Right renal cortex interstitium (tissue), 3 donors: ENCODE measurements at regions not wholly inside any gene's neighbourhood (a gene's known extent, or its start where the extent isn't known, plus 50 kb on each side); places are given as distances from the start of the nearest gene placed in this dataset.
A peak's percentile ranks its signal among the peaks of the same experiment; 100 is the strongest.

Experiments
- DNase-seq, 3 donors: peaks; one replicate each; pipeline ENCODE4 v3.0.0-alpha.2; 2013; ENCODE audit warnings: low read depth in 3 of 3, low spot score in 2 of 3

DNA sequence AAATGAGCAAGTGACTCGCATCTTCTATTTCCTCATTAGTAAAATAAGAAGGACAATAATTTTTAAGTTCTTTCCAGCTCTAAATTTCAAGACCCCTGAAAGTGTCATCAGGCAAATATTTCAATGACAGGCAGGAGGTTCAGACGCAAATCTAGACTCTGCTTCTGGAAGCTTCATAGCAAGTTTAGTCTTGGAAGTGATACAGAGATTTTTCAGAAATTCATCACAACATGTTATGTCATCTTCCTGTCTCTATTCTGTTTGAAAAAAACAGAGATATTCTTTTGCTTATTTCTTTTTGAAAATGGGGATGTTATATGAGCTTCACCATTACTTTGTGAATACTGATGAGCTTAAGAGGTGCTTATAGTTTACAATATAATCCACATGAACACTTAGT is 74.0 kb downstream of the C3orf85 start:
- no peak for DNase-seq

DNA sequence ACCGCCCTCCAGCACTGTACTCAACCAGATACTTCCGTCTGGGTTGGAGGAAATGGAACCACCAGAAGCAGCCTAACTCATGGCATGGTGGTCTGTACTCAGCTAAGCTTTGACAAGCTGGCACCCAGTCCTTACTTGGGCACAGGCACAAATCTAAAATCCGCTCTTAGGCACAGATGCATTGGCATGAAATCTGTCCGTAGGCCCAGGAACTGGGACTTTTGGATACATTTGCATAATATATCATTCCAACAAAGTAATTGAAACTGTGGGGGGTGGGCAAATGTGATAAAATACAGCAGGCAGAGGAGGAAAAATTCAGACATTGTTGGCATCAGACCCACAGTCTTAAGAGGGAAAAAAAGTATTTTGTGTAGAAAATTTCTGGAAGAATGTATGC is 75.4 kb downstream of the C3orf85 start:
- no peak for DNase-seq

DNA sequence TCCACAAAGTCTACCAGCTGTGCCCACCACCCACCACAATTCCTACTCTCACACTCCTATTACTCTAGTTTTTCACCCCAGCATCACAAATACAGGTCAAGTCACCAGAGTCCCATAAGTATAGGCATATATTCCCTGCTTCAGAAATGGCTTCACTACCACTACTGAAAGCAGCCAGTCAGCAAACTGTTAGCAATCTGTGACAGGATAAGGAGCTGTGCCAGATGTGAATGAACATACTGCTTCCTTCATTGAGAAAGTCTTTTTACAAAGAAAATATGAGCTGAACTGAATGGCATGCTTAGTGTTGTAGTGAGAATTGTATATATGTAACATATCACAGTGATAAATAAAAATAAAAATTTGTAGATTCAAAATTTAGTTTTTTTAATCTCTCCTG is 76.8 kb downstream of the C3orf85 start:
- no peak for DNase-seq

DNA sequence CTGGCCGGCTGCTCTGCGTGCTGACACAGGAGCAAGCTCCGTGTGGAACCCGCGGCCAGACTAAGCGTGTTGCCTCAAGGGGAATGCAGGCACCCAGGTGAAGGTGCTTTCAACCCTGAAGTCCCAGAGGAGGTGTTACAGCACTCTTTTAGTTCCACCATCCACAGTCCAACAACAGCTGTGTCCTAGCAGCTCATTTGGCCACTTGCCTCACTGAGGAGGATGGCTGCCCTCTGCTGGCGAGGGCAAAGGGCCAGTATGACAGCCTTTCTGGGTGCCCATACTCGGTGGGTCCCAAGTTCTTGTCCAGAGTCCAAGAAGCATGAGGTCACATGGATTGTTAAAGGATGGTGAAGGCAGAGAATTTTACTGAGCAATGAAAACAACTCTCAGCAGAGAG is 87.8 kb downstream of the C3orf85 start:
- DNase-seq: no peak

DNA sequence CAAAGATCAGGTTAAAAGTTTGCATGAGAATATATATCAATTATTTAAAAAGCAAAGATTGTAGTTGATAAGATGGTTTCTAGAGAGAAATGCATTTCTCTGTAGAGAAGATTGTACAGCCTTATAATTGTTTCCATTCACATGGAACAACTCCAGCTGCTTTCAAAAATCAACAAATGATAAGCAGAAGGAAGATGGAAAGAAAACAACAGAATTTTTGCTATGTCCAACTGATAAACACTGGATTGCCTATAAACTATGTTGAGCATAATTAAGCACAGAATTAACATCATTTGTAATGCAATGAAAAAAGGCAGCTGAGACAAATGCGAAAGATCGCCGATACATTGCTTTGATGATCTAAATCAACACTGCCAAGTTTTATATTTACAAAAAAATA is 89.0 kb downstream of the C3orf85 start:
- DNase-seq: no peak

DNA sequence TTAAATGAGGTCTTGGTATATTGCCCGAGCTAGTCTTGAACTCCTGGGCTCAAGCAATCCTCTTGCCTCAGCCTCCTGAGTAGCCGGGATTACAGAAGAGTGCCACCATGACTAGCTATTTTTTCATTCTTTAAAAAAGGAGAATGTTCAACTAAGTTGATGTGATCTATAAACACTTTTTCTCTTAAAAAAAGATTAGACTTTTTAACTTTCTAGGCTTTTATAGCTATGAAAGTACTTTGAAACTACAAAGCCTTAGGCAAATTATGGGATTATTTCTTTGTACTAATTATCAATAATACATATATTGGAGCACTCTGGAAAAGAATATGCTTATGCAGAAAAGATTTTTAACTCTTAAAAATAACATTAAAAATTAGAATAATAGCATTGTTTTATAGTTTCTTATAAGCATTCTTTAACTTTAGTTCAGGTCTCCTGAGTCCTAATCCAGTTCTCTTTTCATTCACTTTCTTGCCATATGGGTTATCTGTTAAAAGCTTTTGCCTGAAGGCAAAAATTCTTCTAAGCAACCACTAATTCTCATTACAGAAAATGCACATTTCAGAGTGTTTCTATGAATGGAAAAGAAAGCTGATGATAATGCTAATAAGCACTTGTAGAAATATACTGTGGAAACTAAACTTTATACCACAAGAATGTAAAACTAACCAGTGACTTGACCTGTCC is 87.8 kb downstream of the DPPA2 start:
- DNase-seq: no peak

DNA sequence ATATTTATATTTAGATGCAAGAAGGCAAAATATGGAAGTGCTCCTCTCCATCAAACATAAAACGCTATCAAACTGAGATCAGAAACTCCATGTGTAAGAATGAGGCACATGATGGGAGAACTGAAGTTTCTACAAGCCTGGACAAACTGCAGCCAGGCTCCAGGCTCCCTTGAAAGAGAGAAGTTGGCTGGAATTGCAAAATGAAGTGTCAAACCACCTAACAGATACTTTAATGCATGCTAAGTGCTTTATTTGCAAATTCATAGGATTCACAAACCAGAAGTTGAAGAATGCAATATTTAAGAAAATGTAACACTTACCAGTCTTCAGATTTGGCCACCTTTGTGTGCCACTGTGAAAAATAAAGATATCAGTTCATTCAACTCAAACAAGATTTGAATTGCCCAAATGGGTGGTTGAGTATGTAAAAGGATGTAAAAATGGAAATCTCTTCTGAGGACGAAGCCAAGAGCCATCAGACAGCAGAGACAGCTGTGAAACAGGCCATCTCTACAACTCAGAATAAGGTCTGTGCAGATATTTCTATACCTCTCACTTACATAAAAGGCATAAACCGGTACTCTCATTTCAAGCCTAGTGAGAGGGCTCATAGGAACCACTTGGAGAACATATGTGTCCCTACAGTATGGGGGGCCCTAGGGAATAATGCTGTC is 87.0 kb downstream of the DPPA2 start:
- no peak for DNase-seq

DNA sequence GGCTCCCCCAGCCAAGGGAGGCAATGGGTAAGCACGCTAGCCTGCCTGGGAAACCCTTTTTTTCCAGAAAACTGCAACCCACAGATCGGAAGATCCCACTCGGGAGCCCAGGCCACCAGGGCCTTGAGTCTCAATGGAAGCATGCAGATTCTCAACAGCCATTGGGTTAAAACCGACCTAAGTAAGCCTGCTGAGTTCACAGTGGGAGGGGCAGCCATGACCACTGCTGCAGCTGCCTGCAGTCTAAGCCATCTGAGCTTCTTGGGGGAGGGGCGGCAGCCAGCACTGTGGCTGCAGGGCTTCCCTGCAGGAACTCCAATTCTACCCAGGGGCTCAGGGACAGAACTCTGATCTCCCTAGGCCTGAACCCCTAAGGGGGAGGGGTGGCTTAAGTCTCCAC is 82.0 kb downstream of the DPPA2 start:
- no peak for DNase-seq

DNA sequence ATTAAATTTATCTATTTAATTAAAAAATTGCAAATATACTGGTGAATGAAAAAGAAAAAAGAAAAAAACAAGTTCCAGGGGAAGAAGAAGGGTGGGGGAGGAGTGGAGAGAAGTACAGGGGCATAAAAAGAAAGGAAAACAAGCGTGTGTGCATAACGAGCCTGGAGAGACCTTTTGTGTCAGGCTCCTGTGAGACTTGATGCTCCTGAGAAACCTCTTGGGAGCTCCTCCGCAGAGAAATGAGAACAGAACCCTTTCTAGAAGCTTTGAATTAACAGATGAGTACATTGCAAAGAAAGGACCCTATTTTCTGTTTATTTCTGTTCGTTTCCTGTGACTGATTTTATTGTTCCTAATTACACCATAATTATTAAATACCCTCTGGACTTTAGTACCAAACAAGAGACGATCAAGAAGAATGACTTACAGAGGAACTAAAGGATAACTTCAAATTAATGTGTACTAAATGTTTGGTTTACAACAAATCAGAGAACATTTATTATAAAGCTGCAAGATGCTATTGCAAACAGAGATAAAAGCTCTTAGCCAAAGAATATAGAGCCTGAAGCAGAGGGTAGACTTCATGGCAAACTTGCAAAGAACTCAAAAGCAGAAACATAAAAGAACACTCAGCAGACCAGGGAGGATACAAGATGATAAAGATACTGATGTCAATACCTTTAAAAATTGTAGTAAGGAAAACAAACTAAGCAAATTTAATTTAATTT is 74.7 kb downstream of the DPPA2 start:
- DNase-seq: peak in 1 of 3 donors; percentile 54

DNA sequence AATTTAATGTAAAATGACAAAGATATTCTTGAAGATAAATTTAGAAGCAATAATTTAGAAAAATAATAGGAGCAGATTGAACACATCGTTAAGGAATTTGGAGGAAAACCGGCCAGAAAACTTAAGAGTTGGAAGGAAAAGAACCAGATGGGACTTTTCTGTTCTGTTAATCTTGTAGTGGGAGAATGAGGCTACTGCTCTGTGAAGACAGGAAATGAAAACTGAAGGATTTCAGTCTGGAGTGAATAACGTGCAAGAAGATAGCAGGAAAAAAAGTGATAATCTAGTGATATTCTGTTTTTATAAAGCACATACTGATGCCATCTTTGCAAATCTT is 74.2 kb downstream of the DPPA2 start:
- DNase-seq: no peak
